Tibial nerve (tissue), 4 donors: ENCODE measurements at regions not wholly inside any gene's neighbourhood (a gene's known extent, or its start where the extent isn't known, plus 50 kb on each side); places are given as distances from the start of the nearest gene placed in this dataset.

Source experiments
- EP300 ChIP-seq, 2 donors: sonication (generic); formaldehyde crosslinking; IDR thresholded peaks; one replicate each; pipeline ENCODE4 v1.6.1; 2017; ENCODE audit warnings: antibody characterized with exemption in 2 of 2, mild to moderate bottlenecking in 1 of 2
- POLR2A ChIP-seq, 2 donors: fragments of 450-650 bp; IDR thresholded peaks; one replicate each; pipeline ENCODE4 v1.6.1; 2017; ENCODE audit warnings: antibody characterized with exemption in 2 of 2, mild to moderate bottlenecking in 2 of 2, moderate library complexity in 2 of 2
- TF ChIP-seq, protein P1 (sequence below), 5 experiments: fragments of 200-600 bp in 3 of 5; fragments of 450-650 bp in 2 of 5; sonication (generic) in 3 of 5; IDR thresholded peaks; one replicate each; pipeline ENCODE4 v1.5.1; 2016 to 2019; ENCODE audit warnings: antibody characterized with exemption in 5 of 5, mild to moderate bottlenecking in 3 of 5, moderate library complexity in 2 of 5

DNA sequence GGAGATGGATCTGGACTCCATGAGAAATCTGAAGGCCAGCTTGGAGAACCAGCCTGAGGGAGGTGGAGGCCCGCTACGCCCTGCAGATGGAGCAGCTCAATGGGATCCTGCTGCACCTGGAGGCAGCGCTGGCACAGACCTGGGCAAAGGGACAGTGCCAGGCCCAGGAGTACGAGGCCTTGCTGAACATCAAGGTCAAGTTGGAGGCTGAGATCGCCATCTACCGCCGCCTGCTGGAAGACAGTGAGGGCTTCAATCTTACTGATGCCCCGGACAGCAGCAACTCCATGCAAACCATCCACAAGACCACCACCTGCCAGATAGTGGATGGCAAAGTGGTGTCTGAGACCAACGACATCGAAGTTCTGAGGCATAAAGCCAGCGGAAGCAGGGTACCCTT is 601.5 kb upstream of the ZP4 start:
- no peak for TF ChIP-seq POLR2A (IDR thresholded peaks at IDR 0.05)
- TF ChIP-seq, protein P1, sequence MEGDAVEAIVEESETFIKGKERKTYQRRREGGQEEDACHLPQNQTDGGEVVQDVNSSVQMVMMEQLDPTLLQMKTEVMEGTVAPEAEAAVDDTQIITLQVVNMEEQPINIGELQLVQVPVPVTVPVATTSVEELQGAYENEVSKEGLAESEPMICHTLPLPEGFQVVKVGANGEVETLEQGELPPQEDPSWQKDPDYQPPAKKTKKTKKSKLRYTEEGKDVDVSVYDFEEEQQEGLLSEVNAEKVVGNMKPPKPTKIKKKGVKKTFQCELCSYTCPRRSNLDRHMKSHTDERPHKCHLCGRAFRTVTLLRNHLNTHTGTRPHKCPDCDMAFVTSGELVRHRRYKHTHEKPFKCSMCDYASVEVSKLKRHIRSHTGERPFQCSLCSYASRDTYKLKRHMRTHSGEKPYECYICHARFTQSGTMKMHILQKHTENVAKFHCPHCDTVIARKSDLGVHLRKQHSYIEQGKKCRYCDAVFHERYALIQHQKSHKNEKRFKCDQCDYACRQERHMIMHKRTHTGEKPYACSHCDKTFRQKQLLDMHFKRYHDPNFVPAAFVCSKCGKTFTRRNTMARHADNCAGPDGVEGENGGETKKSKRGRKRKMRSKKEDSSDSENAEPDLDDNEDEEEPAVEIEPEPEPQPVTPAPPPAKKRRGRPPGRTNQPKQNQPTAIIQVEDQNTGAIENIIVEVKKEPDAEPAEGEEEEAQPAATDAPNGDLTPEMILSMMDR (IDR thresholded peaks at IDR 0.05) = no peak
- no peak for TF ChIP-seq EP300 (IDR thresholded peaks at IDR 0.05)
